Activated B cell treated with CpG ODN at 0.5 μM for 24 hours (primary cell): ENCODE measurements at regions not wholly inside any gene's neighbourhood (a gene's known extent, or its start where the extent isn't known, plus 50 kb on each side); places are given as distances from the start of the nearest gene placed in this dataset.

Source experiments
- ATAC-seq: fragments of 200-7000 bp; cut with Tn5 transposase; one replicate; pipeline ENCODE4 v1.10.0; 2021; ENCODE audit warnings: low read depth, mild to moderate bottlenecking, moderate library complexity
- CTCF ChIA-PET: fragments of 350-600 bp; sonication (Branson Sonifier 250); formaldehyde crosslinking; loops from one replicate; lab custom pipeline; 2021; ENCODE audit warnings: antibody characterized with exemption; lab: Charles Lee
- POLR2A ChIA-PET: fragments of 350-600 bp; sonication (Branson Sonifier 250); formaldehyde crosslinking; loops from one replicate; lab custom pipeline; 2021; ENCODE audit warnings: antibody characterized with exemption; lab: Charles Lee
- DNase-seq: peaks from one replicate; pipeline ENCODE4 v3.0.0; 2022
- H3K27ac Mint-ChIP-seq: one replicate; pipeline ENCODE4 v1.8.0; 2020; ENCODE audit warnings: mixed read lengths
- H3K27me3 Mint-ChIP-seq: one replicate; pipeline ENCODE4 v1.8.0; 2021; ENCODE audit warnings: mixed read lengths
- H3K36me3 Mint-ChIP-seq: one replicate; pipeline ENCODE4 v1.8.0; 2021; ENCODE audit warnings: low read depth, mixed read lengths
- H3K4me1 Mint-ChIP-seq: one replicate; pipeline ENCODE4 v1.8.0; 2021; ENCODE audit warnings: mixed read lengths
- H3K4me3 Mint-ChIP-seq: one replicate; pipeline ENCODE4 v1.8.0; 2020; ENCODE audit warnings: mild to moderate bottlenecking, mixed read lengths
- H3K9me3 Mint-ChIP-seq: one replicate; pipeline ENCODE4 v1.8.0; 2020; ENCODE audit warnings: mixed read lengths
- CTCF ChIP-seq: fragments of 200-600 bp; IDR thresholded peaks from one replicate; pipeline ENCODE4 v1.8.0; 2022; ENCODE audit warnings: antibody characterized with exemption, mild to moderate bottlenecking
- intact Hi-C: fragments of 100-400 bp; cut with micrococcal nuclease; formaldehyde crosslinking; loops from one replicate; pipeline ENCODE4 v1.15.1; 2024

- Mint-ChIP-seq H3K27me3 (no peaks in the 10 kb centered on the region), H3K4me1 (no peaks in the 10 kb centered on the region), H3K36me3 (no peaks in the 10 kb centered on the region), H3K4me3 (no peak overlapping the region), H3K27ac (no peak overlapping the region), H3K9me3 (no peaks in the 10 kb centered on the region)
- DNase-seq = no peak
- intact Hi-C loops = no loop called here
- ChIA-PET POLR2A (no interaction called here), CTCF (no interaction called here)
- TF ChIP-seq CTCF = no peak
- ATAC-seq = no peak
Observed at GRCh38 chr9:100914266-100914665, 114.3 kb upstream of the PLPPR1 start.

DNA sequence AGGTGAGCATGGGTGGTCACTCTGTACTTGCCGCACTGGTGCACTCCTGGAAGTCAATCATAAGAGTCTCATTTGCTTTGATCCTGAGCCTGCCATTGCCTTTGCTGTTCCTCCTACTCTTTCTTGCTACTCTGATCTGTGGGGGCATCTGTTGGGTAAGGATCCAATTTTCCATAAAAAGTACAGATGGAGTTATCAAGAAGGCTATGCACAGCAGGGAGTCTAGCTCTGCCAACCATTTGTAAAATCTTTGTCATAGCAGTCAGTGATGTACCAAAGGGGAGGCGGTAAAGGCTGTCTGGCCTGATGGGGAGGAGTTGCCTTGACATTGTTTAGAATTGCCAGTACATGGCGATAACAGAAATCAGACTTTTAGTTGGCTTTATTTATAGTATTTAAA lies 109.0 kb upstream of the PLPPR1 start:
- POLR2A ChIA-PET = no interaction called here
- no peaks in the 10 kb centered on the region for H3K36me3 Mint-ChIP-seq
- ATAC-seq (no peak), DNase-seq (no peak)
- no peaks in the 10 kb centered on the region for H3K27me3 Mint-ChIP-seq
- no peak for TF ChIP-seq CTCF
- no peaks in the 10 kb centered on the region for H3K9me3 Mint-ChIP-seq
- CTCF ChIA-PET = no interaction called here
- no peaks in the 10 kb centered on the region for H3K4me1 Mint-ChIP-seq
- intact Hi-C loops = no loop called here
- H3K27ac Mint-ChIP-seq = no peak overlapping the region
- no peak overlapping the region for H3K4me3 Mint-ChIP-seq

- Mint-ChIP-seq H3K4me3 (no peak overlapping the region), H3K4me1 (no peaks in the 10 kb centered on the region), H3K27me3 (no peaks in the 10 kb centered on the region), H3K27ac (no peak overlapping the region), H3K9me3 (no peaks in the 10 kb centered on the region), H3K36me3 (no peaks in the 10 kb centered on the region)
- no peak for ATAC-seq
- TF ChIP-seq CTCF = no peak
- CTCF ChIA-PET = no interaction called here
- POLR2A ChIA-PET = no interaction called here
- intact Hi-C loops = no loop called here
- no peak for DNase-seq
Observed at GRCh38 chr9:100926366-100926765, 102.2 kb upstream of the PLPPR1 start.

- intact Hi-C loops = no loop called here
- no peaks in the 10 kb centered on the region for H3K4me1 Mint-ChIP-seq
Observed at GRCh38 chr9:100927763-100928162, 100.8 kb upstream of the PLPPR1 start.

DNA sequence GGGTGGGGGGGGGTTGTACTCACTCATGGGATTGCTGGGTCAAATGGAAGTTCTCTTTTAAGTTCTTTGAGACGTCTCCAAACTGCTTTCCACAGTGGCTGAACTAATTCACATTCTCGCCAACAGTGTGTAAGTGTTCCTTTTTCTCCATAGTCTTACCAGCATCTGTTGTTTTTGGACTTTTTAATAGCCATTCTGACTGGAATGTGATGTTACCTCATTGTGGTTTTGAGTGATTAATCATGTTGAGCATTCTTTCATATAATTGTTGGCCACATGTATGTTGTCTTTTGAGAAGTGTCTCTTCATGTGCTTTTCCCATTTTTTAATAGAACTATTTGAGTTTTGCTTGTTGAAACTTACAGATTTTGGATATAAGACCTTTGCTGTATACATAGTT lies 94.9 kb upstream of the PLPPR1 start:
- no peaks in the 10 kb centered on the region for H3K36me3 Mint-ChIP-seq
- H3K27ac Mint-ChIP-seq = no peak overlapping the region
- intact Hi-C loops = no loop called here
- no peak overlapping the region for H3K4me3 Mint-ChIP-seq
- ATAC-seq = no peak
- no peaks in the 10 kb centered on the region for H3K4me1 Mint-ChIP-seq
- no peak for DNase-seq
- H3K9me3 Mint-ChIP-seq = peaks cover 10% of the 10 kb centered on the region
- ChIA-PET POLR2A (no interaction called here), CTCF (no interaction called here)
- no peaks in the 10 kb centered on the region for H3K27me3 Mint-ChIP-seq
- no peak for TF ChIP-seq CTCF

More at GRCh38 chr9:100927763-100928162, 100.8 kb upstream of the PLPPR1 start:
- Mint-ChIP-seq H3K9me3 (no peaks in the 10 kb centered on the region), H3K27me3 (no peaks in the 10 kb centered on the region), H3K36me3 (no peaks in the 10 kb centered on the region), H3K27ac (no peak overlapping the region), H3K4me3 (no peak overlapping the region)
- no peak for TF ChIP-seq CTCF
- ChIA-PET POLR2A (no interaction called here), CTCF (no interaction called here)
- no peak for DNase-seq
- no peak for ATAC-seq
